ENCODE measurements at regions not wholly inside any gene's neighbourhood (a gene's known extent, or its start where the extent isn't known, plus 50 kb on each side); places are given as distances from the start of the nearest gene placed in this dataset.

GRCh38 chr6:71481011-71481410 is 192.4 kb downstream of the OGFRL1 start:
- DNase-seq: no peak
- no peak overlapping the region for H3K4me3 ChIP-seq
- no peaks in the 10 kb centered on the region for H3K27me3 ChIP-seq
- H3K9me3 ChIP-seq: no peaks in the 10 kb centered on the region
- intact Hi-C loops (cut with DNase I; ENCODE audit: low total_unique reads): no loop called here
- no peak for TF ChIP-seq CTCF (IDR thresholded peaks at IDR 0.05)
- H3K27ac ChIP-seq: no peak overlapping the region
- peaks cover 0 to 28% (median 7%) of the 10 kb centered on the region in 4 donors for H3K4me1 ChIP-seq
- no peaks in the 10 kb centered on the region for H3K36me3 ChIP-seq

GRCh38 chr6:71481801-71482200 is 193.2 kb downstream of the OGFRL1 start:
- no peaks in the 10 kb centered on the region for H3K36me3 ChIP-seq
- H3K9me3 ChIP-seq: no peaks in the 10 kb centered on the region
- peaks cover 0 to 33% (median 11%) of the 10 kb centered on the region in 4 donors for H3K4me1 ChIP-seq
- intact Hi-C loops (cut with DNase I; ENCODE audit: low total_unique reads): no loop called here
- no peak overlapping the region for H3K4me3 ChIP-seq
- DNase-seq: no peak
- H3K27me3 ChIP-seq: no peaks in the 10 kb centered on the region
- no peak overlapping the region for H3K27ac ChIP-seq
- no peak for TF ChIP-seq CTCF (IDR thresholded peaks at IDR 0.05)

DNA sequence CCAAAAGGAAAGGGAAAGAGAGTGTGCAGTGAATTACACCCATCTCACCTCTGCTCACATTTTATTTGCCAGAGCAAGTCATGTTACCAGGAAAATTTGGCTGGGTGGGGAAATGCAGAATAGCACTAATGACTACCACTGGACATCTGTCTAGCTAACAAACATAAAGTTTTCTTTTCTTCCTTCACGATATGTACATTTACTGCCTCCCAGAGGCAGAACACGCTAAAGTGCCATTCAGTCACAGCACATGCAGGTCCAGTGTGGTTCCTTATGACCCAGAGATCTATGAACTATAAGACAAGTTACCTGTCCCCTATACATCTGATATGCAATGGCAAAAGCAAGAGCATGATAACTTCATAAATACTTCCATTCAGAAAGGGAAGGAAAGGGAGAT is 194.1 kb downstream of the OGFRL1 start:
- Histone ChIP-seq H3K36me3 (no peaks in the 10 kb centered on the region), H3K4me3 (no peak overlapping the region), H3K27ac (no peak overlapping the region), H3K4me1 (peaks cover 0 to 31% (median 13%) of the 10 kb centered on the region in 4 donors), H3K9me3 (no peaks in the 10 kb centered on the region), H3K27me3 (no peaks in the 10 kb centered on the region)
- intact Hi-C loops (cut with DNase I; ENCODE audit: low total_unique reads): no loop called here
- TF ChIP-seq CTCF (IDR thresholded peaks at IDR 0.05): no peak
- no peak for DNase-seq

DNA sequence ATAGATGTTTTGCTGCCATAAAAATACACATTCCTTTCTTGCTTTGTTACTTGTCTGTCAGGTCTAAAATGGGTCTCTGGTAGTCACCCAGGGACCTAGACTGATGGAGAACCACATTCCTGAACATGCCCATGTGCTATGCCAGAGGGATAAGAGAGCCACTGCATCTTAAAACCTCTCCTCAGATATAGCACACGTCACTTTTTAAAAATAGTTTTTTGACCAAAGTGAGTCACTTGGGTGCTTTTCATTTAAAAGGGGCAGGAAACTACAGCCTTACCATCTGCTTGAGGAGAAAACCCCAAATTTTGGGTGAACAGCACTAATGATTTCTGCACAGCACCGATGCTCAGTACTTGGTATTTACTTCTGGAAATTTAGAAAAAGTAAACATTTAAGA is 197.8 kb downstream of the OGFRL1 start:
- no peak overlapping the region for H3K4me3 ChIP-seq
- H3K4me1 ChIP-seq: peaks cover 0 to 36% (median 9%) of the 10 kb centered on the region in 4 donors
- H3K9me3 ChIP-seq: no peaks in the 10 kb centered on the region
- TF ChIP-seq CTCF (IDR thresholded peaks at IDR 0.05): no peak
- no peaks in the 10 kb centered on the region for H3K36me3 ChIP-seq
- no peaks in the 10 kb centered on the region for H3K27me3 ChIP-seq
- peak overlapping the region in 1 of 2 donors; percentile 44 for H3K27ac ChIP-seq
- intact Hi-C loops (cut with DNase I; ENCODE audit: low total_unique reads): no loop called here
- no peak for DNase-seq

- no peak for TF ChIP-seq CTCF (IDR thresholded peaks at IDR 0.05)
These were observed 199.6 kb downstream of the OGFRL1 start for GRCh38 chr6:71488186-71488585.

DNA sequence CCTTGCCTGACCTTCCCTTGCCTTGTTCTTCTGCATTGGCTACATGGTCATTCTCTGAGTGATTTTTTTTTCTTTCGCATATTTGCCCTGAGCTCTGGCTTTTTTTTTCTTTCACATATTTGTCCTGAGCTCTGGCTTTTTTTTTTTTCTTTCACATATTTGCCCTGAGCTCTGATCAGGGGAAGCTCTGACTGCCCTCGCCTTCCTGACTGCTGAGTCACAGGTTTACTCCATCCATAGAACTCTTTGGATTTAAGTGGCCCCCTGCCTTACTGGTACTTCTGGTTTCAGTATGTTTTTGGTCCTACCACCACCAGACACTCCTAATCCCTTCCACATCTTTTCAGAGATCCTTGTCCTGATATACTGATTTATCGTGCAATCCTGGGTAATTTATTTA is 201.1 kb downstream of the OGFRL1 start:
- peaks cover 0 to 39% (median 9%) of the 10 kb centered on the region in 4 donors for H3K4me1 ChIP-seq
- intact Hi-C loops (cut with DNase I; ENCODE audit: low total_unique reads): no loop called here

More at GRCh38 chr6:71488186-71488585, 199.6 kb downstream of the OGFRL1 start:
- no peaks in the 10 kb centered on the region for H3K27me3 ChIP-seq
- no peak overlapping the region for H3K27ac ChIP-seq
- no peaks in the 10 kb centered on the region for H3K36me3 ChIP-seq
- peaks cover 0 to 36% (median 9%) of the 10 kb centered on the region in 4 donors for H3K4me1 ChIP-seq
- no peak overlapping the region for H3K4me3 ChIP-seq
- H3K9me3 ChIP-seq: no peaks in the 10 kb centered on the region
- no peak for DNase-seq
- intact Hi-C loops (cut with DNase I; ENCODE audit: low total_unique reads): no loop called here

More for the DNA sequence above, 201.1 kb downstream of the OGFRL1 start:
- Histone ChIP-seq H3K4me3 (no peak overlapping the region), H3K9me3 (no peaks in the 10 kb centered on the region), H3K27ac (peak overlapping the region; percentile 35 to 67), H3K27me3 (no peaks in the 10 kb centered on the region), H3K36me3 (no peaks in the 10 kb centered on the region)
- no peak for DNase-seq
- no peak for TF ChIP-seq CTCF (IDR thresholded peaks at IDR 0.05)

All from tibial artery (tissue), 4 donors.